A549 (cell line): ENCODE measurements at regions not wholly inside any gene's neighbourhood (a gene's known extent, or its start where the extent isn't known, plus 50 kb on each side); places are given as distances from the start of the nearest gene placed in this dataset.
"Not testable (repeated sequence)": the region's sequence is repeated elsewhere in the genome, so short reads cannot be mapped to it uniquely, and the experiment has no call there.

Experiments
- ATAC-seq, 2 experiments: fragments of 200-7000 bp in 1 of 2; fragments of >200 bp in 1 of 2; cut with Nextera tagmentation in 1 of 2; cut with Tn5 transposase in 1 of 2; 3 replicates each; pipeline versions ENCODE4 v1.8.0 to v1.9.1; 2018 to 2020; ENCODE audit warnings: mild to moderate bottlenecking in 1 of 2, moderate library complexity in 1 of 2
- CTCF ChIA-PET: fragments of 300-600 bp; sonication (Branson Sonifier 250); formaldehyde crosslinking; extraction: SDS; loops from one replicate; lab custom pipeline; 2021; ENCODE audit warnings: antibody characterized with exemption, inconsistent platforms; lab: Yijun Ruan, JAX
- POLR2A ChIA-PET: fragments of 350-600 bp; formaldehyde crosslinking; extraction: SDS; loops from one replicate; lab custom pipeline; 2021; ENCODE audit warnings: antibody characterized with exemption, inconsistent platforms; lab: Yijun Ruan, JAX
- DNase-seq, 2 experiments: peaks; one replicate each; pipeline versions ENCODE4 v3.0.0 to v3.0.0-alpha.2; 2011 to 2016; ENCODE audit warnings: low read depth in 1 of 2, low spot score in 1 of 2
- FAIRE-seq: peaks from 2 replicates; lab custom pipeline; 2011; peaks lifted over from hg19 to GRCh38; lab: Jason Lieb, UNC
- H3K27ac ChIP-seq, 2 experiments: fragments of >200 bp; sonication (Bioruptor Twin); formaldehyde crosslinking; 3 replicates each; pipeline ENCODE4 v1.5.1; 2016 to 2017
- H3K4me1 ChIP-seq: fragments of >200 bp; sonication (Bioruptor Twin); formaldehyde crosslinking; 3 replicates; pipeline ENCODE4 v1.6.1; 2016
- H3K4me2 ChIP-seq: fragments of >200 bp; sonication (Bioruptor Twin); formaldehyde crosslinking; 3 replicates; pipeline ENCODE4 v1.6.1; 2016
- H3K4me3 ChIP-seq: fragments of >200 bp; sonication (Bioruptor Twin); formaldehyde crosslinking; 3 replicates; pipeline ENCODE4 v1.5.1; 2016
- H3K9me3 ChIP-seq: fragments of >200 bp; sonication (Bioruptor Twin); formaldehyde crosslinking; 3 replicates; pipeline ENCODE4 v1.6.1; 2016
- BCL3 ChIP-seq: fragments of >200 bp; sonication (Bioruptor Twin); formaldehyde crosslinking; IDR thresholded peaks from 3 replicates; pipeline ENCODE4 v1.6.1; 2016
- CHD4 ChIP-seq: fragments of 200-600 bp; sonication (generic); IDR thresholded peaks from 2 replicates; pipeline ENCODE4 v1.6.1; 2016; ENCODE audit warnings: antibody characterized with exemption, mild to moderate bottlenecking, borderline replicate concordance
- ESRRA ChIP-seq: fragments of 150-350 bp; IDR thresholded peaks from 2 replicates; pipeline ENCODE4 v1.6.1; 2014; ENCODE audit warnings: mild to moderate bottlenecking, low read length, borderline replicate concordance
- FOSB ChIP-seq: fragments of 250-450 bp; sonication (Bioruptor Pico); IDR thresholded peaks from 2 replicates; pipeline ENCODE4 v1.5.0; 2020; ENCODE audit warnings: mild to moderate bottlenecking, moderate library complexity
- FOXS1 ChIP-seq: fragments of 250-450 bp; sonication (Bioruptor Pico); IDR thresholded peaks from 2 replicates; pipeline ENCODE4 v1.5.0; 2020; ENCODE audit warnings: mild to moderate bottlenecking, moderate library complexity
- HES2 ChIP-seq: fragments of >200 bp; sonication (Bioruptor Twin); formaldehyde crosslinking; IDR thresholded peaks from 2 replicates; pipeline ENCODE4 v1.6.1; 2016
- HEYL ChIP-seq: fragments of 250-450 bp; sonication (Bioruptor Pico); IDR thresholded peaks from 2 replicates; pipeline ENCODE4 v1.8.0; 2021; ENCODE audit warnings: mild to moderate bottlenecking, moderate library complexity
- HOXB5 ChIP-seq: fragments of 250-450 bp; sonication (Bioruptor Pico); IDR thresholded peaks from 2 replicates; pipeline ENCODE4 v1.5.0; 2020; ENCODE audit warnings: mild to moderate bottlenecking, moderate library complexity
- JUNB ChIP-seq: fragments of >200 bp; sonication (Bioruptor Twin); formaldehyde crosslinking; IDR thresholded peaks from 2 replicates; pipeline ENCODE4 v1.6.1; 2016
- MAFK ChIP-seq: fragments of 450-650 bp; IDR thresholded peaks from 2 replicates; pipeline ENCODE4 v1.6.1; 2014; ENCODE audit not compliant: partially characterized antibody
- MAZ ChIP-seq: fragments of 150-350 bp; IDR thresholded peaks from 2 replicates; pipeline ENCODE4 v1.6.1; 2014; ENCODE audit warnings: antibody characterized with exemption, low read depth, low read length, borderline replicate concordance
- MYC ChIP-seq: IDR thresholded peaks from 2 replicates; pipeline ENCODE4 v1.6.1; 2012; ENCODE audit warnings: mild to moderate bottlenecking, inconsistent platforms, low read length, improper control_type of control experiment, borderline replicate concordance
- NPAS2 ChIP-seq: fragments of 250-450 bp; sonication (Bioruptor Pico); IDR thresholded peaks from 2 replicates; pipeline ENCODE4 v1.8.0; 2022; ENCODE audit warnings: mild to moderate bottlenecking, moderate library complexity, borderline replicate concordance
- POLR2A ChIP-seq: IDR thresholded peaks from 2 replicates; pipeline ENCODE4 v1.6.1; 2012; ENCODE audit warnings: mild to moderate bottlenecking, low read length
- RNF2 ChIP-seq: fragments of 200-600 bp; sonication (generic); IDR thresholded peaks from 2 replicates; pipeline ENCODE4 v1.6.1; 2016; ENCODE audit warnings: low read depth, mild to moderate bottlenecking, antibody characterized with exemption, moderate library complexity, borderline replicate concordance
- SREBF2 ChIP-seq: fragments of 450-650 bp; IDR thresholded peaks from 2 replicates; pipeline ENCODE4 v1.6.1; 2014; ENCODE audit warnings: mild to moderate bottlenecking, moderate library complexity
- USF2 ChIP-seq: fragments of 450-650 bp; IDR thresholded peaks from 2 replicates; pipeline ENCODE4 v1.6.1; 2014; ENCODE audit warnings: antibody characterized with exemption
- ZC3H11A ChIP-seq: fragments of 450-650 bp; IDR thresholded peaks from 2 replicates; pipeline ENCODE4 v1.6.1; 2014; ENCODE audit warnings: antibody characterized with exemption, mild to moderate bottlenecking
- ZFP36 ChIP-seq: fragments of 450-650 bp; IDR thresholded peaks from 2 replicates; pipeline ENCODE4 v1.6.1; 2014; ENCODE audit warnings: borderline replicate concordance; ENCODE audit not compliant: partially characterized antibody
- WGBS: methylation state at CpG from one replicate; pipeline ENCODE4 v1.1.6; 2017; ENCODE audit errors: missing lambda C conversion rate; 5-methylcytosine and 5-hydroxymethylcytosine counted together

DNA sequence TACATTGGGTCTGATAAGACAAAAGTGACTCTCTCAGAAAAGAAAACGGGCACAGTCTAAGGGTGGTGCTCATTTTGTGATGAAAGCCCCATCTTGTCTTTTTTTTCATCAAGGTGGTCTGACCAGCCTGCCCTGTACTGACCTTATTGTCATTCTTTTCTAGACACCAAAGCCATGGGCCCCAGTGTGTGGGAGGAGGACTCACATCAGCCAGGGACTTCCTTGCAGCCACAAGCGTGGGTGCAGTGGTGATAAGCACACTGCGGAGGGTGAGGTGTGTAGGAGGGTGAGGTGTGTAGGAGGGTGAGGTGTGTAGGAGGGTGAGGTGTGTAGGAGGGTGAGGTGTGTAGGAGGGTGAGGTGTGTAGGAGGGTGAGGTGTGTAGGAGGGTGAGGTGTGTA lies 145.2 kb downstream of the DLL1 start:
- 10% methylated on average over 3 of the region's 3 CpGs for WGBS
- DNase-seq, FAIRE-seq, H3K27ac ChIP-seq, POLR2A ChIA-PET, H3K4me2 ChIP-seq, H3K4me3 ChIP-seq, ATAC-seq, H3K9me3 ChIP-seq, H3K4me1 ChIP-seq, CTCF ChIA-PET: not testable (repeated sequence)

DNA sequence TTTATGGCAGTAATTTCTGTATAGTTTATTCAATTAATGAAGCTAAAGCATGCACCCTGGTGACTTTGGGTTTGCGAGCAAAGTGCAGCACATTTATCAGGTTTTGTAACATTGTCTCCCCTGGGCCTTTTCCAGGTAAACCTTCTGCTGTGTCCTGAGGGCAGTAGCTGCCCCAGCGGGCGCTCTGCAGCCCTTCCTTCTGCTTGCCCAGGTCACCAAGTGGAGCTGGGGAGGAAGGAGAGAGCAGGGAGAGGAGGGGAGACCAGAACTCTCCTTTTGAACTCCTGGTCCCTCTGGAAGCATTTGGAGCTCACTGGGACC lies 145.6 kb downstream of the DLL1 start:
- POLR2A ChIA-PET: no interaction called here
- CTCF ChIA-PET: no interaction called here
- no peak for ATAC-seq
- FAIRE-seq: no peak
- Histone ChIP-seq H3K4me1 (no peaks in the 10 kb centered on the region), H3K9me3 (no peaks in the 10 kb centered on the region), H3K27ac (no peak overlapping the region), H3K4me3 (no peak overlapping the region)
- no peak for DNase-seq
- no peak for TF ChIP-seq NPAS2 (CRISPR knock-in tag)
- no peak for TF ChIP-seq USF2
- TF ChIP-seq CHD4: no peak
- TF ChIP-seq BCL3: no peak
- TF ChIP-seq POLR2A: no peak
- TF ChIP-seq JUNB: no peak
- no peak for TF ChIP-seq MAFK
- no peak for TF ChIP-seq HEYL
- TF ChIP-seq FOXS1 (CRISPR knock-in tag): no peak
- no peak for TF ChIP-seq RNF2
- TF ChIP-seq ZC3H11A: no peak
- no peak for TF ChIP-seq SREBF2
- TF ChIP-seq FOSB (CRISPR knock-in tag): no peak
- TF ChIP-seq HOXB5 (CRISPR knock-in tag): no peak
- TF ChIP-seq MYC: no peak
- no peak for TF ChIP-seq ESRRA
- no peak for TF ChIP-seq MAZ
- TF ChIP-seq, all 56 proteins: peak for 0
- 28% methylated on average over 3 of the region's 3 CpGs for WGBS
- H3K4me2 ChIP-seq: no peak overlapping the region

- Histone ChIP-seq H3K4me2 (no peak overlapping the region), H3K4me3 (no peak overlapping the region), H3K9me3 (no peaks in the 10 kb centered on the region), H3K4me1 (no peaks in the 10 kb centered on the region), H3K27ac (no peak overlapping the region)
- POLR2A ChIA-PET: no interaction called here
- FAIRE-seq (no peak), DNase-seq (no peak), ATAC-seq (no peak)
- TF ChIP-seq ZFP36: no peak
- TF ChIP-seq HES2: no peak
- CTCF ChIA-PET: no interaction called here
- WGBS: 5% methylated on average over 4 of the region's 4 CpGs
Measured at GRCh38 chr6:170144571-170145271, 146.2 kb downstream of the DLL1 start.
